ENCODE measurements at regions not wholly inside any gene's neighbourhood (a gene's known extent, or its start where the extent isn't known, plus 50 kb on each side); places are given as distances from the start of the nearest gene placed in this dataset.

DNA sequence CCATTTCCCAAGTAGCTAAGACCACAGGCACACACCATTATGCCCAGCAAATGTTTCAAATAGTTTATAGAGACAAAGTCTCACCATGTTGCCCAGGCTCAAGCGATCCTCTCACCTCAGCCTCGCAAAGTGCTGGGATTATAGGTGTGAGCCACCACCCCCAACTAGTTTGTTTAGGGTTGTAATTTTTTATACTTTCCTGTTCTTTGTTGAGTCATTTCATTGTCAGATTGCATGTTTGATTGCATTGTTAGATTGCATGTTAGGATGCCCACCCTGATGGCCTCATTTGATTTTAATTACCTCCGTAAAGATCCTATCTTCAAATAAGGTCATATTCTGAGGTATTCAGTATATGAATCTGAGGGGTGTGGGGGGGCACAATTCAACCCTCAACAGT, 73.3 kb upstream of the SASH1 start:
- no peak for DNase-seq

- no peak for DNase-seq
These were observed 70.8 kb upstream of the SASH1 start for GRCh38 chr6:148271711-148272439.

DNA sequence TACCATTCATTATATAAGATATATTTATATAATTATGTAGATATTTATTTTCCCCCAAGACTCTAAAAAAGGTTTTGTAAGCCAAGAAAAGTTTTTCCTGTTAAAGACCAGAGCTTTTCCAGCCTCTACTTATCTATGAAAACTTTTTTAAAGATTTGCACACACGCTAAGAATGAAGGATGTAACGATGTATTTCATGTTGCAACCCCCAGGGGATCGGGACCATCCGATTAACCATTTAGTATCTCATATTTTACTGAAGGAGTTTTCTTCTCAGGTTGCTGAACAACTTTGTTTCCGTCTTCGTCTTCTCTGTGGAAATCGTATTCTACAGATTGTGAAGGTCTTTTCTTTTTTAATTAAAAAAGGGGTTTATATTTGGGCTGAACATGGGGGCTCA, 70.0 kb upstream of the SASH1 start:
- no peak for DNase-seq

DNA sequence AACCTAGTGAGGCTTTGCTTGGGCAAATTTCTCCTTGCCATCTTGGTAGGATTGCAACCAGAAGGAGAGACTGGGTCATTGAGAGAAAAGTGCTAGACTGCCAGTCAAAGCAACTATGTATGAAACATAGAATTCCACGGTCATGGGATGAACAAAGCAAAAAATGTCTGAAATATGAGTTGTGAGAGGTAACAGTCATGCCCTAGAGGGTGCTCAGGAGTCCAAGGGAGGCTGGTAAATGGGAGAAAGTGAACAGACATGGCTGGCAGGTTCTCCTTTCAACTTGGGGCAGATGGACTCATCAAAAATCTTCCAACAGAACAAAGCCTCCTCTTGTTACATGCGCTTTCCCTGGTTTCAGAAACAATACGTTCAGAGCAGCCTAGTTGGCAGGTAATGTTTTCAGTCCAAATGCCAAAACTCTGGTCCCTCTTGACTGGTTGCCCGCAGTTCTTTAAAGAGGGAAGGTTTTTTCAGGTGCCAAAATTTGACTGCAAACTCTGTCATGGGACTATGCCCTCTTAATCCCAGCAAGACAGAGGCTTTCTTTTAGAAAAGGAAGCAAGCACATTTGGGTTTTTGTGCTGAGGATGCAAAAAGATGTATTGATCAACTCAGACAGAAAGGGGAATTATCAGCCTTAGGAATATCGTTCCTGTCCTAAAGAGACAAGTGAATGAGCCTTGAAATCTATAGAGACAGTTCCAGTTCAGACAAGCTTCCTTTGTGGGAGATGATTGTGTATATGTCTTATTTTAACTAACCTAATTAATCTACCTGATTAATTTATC, 68.5 kb upstream of the SASH1 start:
- no peak for DNase-seq

- no peak for DNase-seq
These were observed 67.8 kb upstream of the SASH1 start for GRCh38 chr6:148274809-148275208.

DNA sequence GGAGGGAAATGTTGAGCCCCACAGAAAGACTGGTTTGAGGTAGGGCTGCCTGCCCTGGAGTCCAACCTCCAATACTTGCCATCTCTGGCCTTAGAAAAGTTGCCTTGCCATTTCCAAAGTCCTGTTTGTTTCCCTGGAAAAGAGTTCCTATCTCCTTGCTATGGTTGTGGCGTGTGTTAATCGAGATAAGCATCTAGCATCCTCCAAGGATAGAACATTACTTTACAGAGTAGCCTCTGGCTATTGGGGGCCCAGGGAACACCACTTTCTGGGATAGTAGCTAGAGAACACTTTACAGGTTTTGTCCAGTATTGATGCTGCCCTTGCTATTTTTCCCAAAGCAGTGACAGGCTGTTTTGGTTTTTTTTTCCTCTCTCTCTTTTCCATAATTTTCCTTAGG, 57.4 kb upstream of the SASH1 start:
- no peak for DNase-seq

DNA sequence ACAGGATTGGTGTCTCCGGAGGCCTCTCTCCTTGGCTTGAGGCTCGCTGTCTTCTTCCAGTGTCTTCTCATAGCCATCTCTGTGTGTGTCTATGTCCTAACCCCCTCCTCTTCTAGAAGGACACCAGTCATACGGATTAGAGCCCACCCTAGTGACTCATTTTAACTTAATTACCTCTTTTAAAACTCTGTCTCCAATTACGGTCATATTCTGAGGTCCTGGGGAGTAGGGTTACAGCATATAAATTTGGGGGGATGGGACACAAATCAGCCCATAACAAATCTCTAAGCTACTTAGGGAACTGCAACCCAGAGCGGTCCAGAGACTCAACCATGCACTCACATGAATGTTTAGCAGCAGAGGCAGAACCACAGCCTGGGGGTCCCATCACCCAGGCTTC, 56.1 kb upstream of the SASH1 start:
- DNase-seq = no peak

DNA sequence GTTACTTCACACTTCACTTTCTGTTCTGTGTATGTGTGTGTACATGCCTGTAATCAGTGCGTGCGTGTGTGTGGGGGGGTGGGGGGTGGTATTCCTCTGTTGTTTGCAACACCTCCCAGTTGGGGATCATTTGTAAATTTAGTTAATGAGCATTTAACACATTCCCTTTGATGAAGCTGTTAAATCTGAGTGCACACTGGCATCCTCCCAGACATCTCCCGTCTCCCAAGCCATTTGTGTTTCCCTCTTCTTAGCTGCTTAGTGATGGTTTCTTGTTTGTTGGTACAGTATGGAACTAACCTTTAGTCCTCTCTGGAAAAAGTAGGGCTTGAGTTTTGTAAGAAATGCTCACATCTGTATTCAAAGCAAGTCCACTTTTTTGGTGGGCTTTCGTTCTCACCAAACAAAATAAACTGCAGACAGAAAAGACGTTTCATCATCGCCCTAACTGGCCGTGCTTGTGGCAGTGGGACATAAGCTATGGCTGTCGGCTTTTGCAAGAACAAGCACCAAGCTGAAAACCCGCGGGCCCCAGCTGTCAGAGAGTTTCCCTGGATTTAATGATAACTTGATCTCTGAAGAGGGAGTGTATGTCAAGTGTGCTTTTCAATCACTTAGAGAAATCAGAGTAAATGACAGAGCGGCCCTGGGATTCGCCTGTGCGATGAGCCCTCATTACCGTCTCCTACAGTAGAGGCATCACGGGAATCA, 54.9 kb upstream of the SASH1 start:
- no peak for DNase-seq

DNA sequence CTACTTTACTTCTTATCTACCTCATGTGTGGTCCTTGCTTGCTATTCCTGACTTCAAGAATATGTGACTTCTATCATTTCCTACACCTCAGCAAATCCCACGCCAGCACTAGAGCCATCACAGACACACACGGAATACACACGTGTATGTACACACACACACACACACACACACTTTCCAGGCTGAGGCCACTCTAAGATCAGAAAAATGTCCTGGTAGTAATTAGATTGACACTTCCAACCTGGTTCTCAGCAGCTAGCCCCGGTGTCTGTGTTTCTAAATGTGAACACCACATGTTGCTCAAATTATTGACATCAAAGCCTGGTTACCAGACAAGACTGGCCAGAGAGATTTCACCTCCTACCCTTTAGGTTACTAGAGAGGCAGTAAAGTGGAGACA, 54.1 kb upstream of the SASH1 start:
- DNase-seq = no peak

DNA sequence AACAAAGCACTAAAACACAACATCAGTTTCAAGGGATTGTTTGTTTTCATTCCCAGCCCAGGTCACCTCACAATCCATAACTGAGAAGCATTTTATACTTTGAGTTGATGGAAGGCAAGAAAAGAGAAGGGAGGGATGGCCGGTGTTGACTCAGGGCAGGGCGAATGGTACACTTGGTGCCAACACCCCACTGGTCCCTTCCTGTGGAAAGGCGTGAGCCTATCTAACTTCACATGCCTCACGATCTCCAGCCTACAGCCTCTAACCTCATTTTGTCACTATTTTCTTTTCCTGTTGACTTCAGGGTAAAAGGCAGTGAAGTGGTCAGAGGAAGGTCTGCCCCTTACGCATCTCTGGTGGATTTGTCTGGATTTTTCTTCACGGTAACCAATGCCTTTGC, 53.5 kb upstream of the SASH1 start:
- no peak for DNase-seq

DNA sequence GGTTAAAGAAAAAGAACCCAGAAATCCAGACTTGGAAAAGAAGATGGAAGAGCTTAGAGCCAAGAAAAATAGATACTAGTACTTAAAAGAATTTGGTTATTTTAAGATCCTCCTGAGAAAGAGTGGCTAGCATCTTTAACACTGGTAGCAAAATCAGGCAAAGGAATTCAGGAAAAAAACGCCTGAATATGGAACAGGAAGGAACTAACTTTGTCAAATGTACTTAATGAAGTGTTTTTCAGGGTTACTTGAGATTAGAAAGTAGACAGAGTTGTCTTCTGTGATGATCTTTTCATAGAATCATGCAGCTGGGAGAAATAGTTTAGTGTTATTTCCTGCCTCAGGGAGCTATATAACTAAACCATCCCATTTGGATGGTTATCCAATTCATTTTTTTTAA, 50.8 kb upstream of the SASH1 start:
- DNase-seq = no peak

All from NCI-H446 treated with DMSO at 0.1 percent for 48 hours (cell line).